ENCODE measurements at regions not wholly inside any gene's neighbourhood (a gene's known extent, or its start where the extent isn't known, plus 50 kb on each side); places are given as distances from the start of the nearest gene placed in this dataset.
"Not testable (repeated sequence)": the region's sequence is repeated elsewhere in the genome, so short reads cannot be mapped to it uniquely, and the experiment has no call there.

GRCh38 chr10:45514291-45515270 lies 140.6 kb downstream of the ALOX5 start:
- DNase-seq: no peak

GRCh38 chr10:45513551-45513950 lies 139.5 kb downstream of the ALOX5 start:
- DNase-seq: no peak

GRCh38 chr10:45511926-45512325 lies 137.9 kb downstream of the ALOX5 start:
- not testable (repeated sequence) for DNase-seq

GRCh38 chr10:45509491-45509890 lies 135.5 kb downstream of the ALOX5 start:
- no peak for DNase-seq

- DNase-seq: no peak
Observed at GRCh38 chr10:45505311-45505710, 131.3 kb downstream of the ALOX5 start.

GRCh38 chr10:45502458-45502857 lies 128.4 kb downstream of the ALOX5 start:
- DNase-seq: no peak

GRCh38 chr10:45501791-45502190 lies 127.8 kb downstream of the ALOX5 start:
- no peak for DNase-seq

- DNase-seq: no peak
Observed at GRCh38 chr10:45500798-45501197, 126.8 kb downstream of the ALOX5 start.

GRCh38 chr10:45500304-45500703 lies 126.3 kb downstream of the ALOX5 start:
- DNase-seq: no peak

- peak in 1 of 5 donors; percentile 17 for DNase-seq
Observed at GRCh38 chr10:45495438-45496152, 121.6 kb downstream of the ALOX5 start.
